ENCODE measurements at regions not wholly inside any gene's neighbourhood (a gene's known extent, or its start where the extent isn't known, plus 50 kb on each side); places are given as distances from the start of the nearest gene placed in this dataset.
A peak's percentile ranks its signal among the peaks of the same experiment; 100 is the strongest.

DNA sequence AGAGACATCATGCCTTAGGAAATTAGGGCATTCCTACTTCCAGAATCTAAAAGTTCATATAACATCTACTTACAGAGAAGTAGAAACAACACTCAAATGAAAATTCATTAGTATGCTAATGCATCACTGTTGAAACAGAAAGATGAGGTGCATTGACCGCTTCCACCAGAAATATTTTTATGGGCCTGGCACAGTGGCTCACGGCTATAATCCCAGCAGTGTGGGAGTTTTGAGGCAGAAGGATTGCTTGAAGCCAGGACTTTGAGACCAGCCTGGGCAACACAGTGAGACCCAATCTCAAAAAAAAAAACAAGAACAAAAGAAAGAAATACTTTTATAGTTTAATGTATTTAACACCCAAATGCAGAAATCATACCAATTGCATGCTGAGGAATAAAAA is 220.9 kb downstream of the SKIDA1 start:
- no peak for TF ChIP-seq CTCF (IDR thresholded peaks at IDR 0.05; ENCODE audit: control extremely low read depth, extremely low read depth)
- no peaks in the 10 kb centered on the region for H3K27me3 ChIP-seq (ENCODE audit: control insufficient read depth in 3 of 3, insufficient read depth in 3 of 3, low read length in 2 of 3)
- H3K9ac ChIP-seq (ENCODE audit: insufficient read depth in 1 of 2, low read length in 2 of 2) = no peak overlapping the region
- ATAC-seq (ENCODE audit: insufficient read depth, low FRiP score) (no peak), DNase-seq (no peak)
- 96 to 97% methylated on average over 2 of the region's 2 CpGs for WGBS, 2 donors
- no peak overlapping the region for H3K4me3 ChIP-seq
- H3K36me3 ChIP-seq (ENCODE audit: control insufficient read depth in 4 of 4, insufficient read depth in 4 of 4, low read length in 4 of 4) = no peaks in the 10 kb centered on the region
- no peaks in the 10 kb centered on the region for H3K9me3 ChIP-seq (ENCODE audit: control insufficient read depth in 4 of 4, insufficient read depth in 3 of 4, low read length in 3 of 4)
- H3K27ac ChIP-seq (ENCODE audit: low read depth in 1 of 2, low read length in 1 of 2) = no peak overlapping the region
- H3K4me1 ChIP-seq (ENCODE audit: control insufficient read depth in 5 of 5, insufficient read depth in 5 of 5, low read length in 5 of 5) = no peaks in the 10 kb centered on the region

DNA sequence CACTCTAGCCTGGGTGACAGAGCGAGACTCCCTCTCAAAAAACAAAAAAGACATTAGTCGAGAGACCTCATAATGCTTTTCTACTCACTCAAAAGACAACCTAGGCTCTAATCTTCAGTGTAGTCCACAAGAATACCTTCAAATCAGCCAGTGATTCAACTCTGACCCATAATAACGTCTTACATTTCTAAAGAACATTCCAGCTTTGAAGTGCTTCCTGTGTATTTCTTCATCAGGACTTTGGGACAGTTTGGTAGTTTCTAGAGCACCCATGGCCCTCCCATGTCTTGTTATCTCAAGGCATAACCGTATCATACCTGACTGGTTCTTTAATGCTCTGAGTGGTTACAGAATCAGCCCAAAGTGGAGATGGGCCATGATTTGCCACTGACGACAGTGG is 221.3 kb downstream of the SKIDA1 start:
- peak in 1 of 3 donors; percentile 33 for DNase-seq

DNA sequence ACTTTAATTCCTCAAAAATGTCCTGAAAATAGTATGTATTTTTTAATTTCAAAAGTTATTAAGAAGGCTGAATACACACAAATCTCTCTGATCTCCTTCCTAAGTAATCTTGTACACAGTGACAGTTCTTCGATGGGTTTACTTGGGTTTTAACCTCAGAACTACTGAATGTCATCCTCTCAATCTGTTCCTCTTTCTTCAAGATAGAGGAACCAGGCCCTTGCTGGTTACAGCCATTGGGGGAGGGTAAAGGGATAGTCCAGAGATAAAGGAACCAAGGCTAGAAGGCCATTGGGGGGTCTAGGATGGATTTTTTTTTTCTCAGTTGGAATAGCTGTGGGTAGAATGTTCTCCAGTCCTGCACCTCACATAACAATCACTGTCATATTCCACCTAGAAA is 224.9 kb downstream of the SKIDA1 start:
- ATAC-seq (ENCODE audit: insufficient read depth, low FRiP score) (no peak), DNase-seq (no peak)
- WGBS, 2 donors = 21 to 54% methylated on average over 1 of the region's 1 CpG
- TF ChIP-seq CTCF (IDR thresholded peaks at IDR 0.05; ENCODE audit: control extremely low read depth, extremely low read depth) = no peak
- Histone ChIP-seq H3K9ac (ENCODE audit: insufficient read depth in 1 of 2, low read length in 2 of 2) (no peak overlapping the region), H3K27ac (ENCODE audit: low read depth in 1 of 2, low read length in 1 of 2) (no peak overlapping the region), H3K4me1 (ENCODE audit: control insufficient read depth in 5 of 5, insufficient read depth in 5 of 5, low read length in 5 of 5) (no peaks in the 10 kb centered on the region), H3K27me3 (ENCODE audit: control insufficient read depth in 3 of 3, insufficient read depth in 3 of 3, low read length in 2 of 3) (no peaks in the 10 kb centered on the region), H3K4me3 (no peak overlapping the region), H3K36me3 (ENCODE audit: control insufficient read depth in 4 of 4, insufficient read depth in 4 of 4, low read length in 4 of 4) (no peaks in the 10 kb centered on the region), H3K9me3 (ENCODE audit: control insufficient read depth in 4 of 4, insufficient read depth in 3 of 4, low read length in 3 of 4) (no peaks in the 10 kb centered on the region)

More for the DNA sequence above, 221.3 kb downstream of the SKIDA1 start:
- Histone ChIP-seq H3K27ac (ENCODE audit: low read depth in 1 of 2, low read length in 1 of 2) (no peak overlapping the region), H3K4me1 (ENCODE audit: control insufficient read depth in 5 of 5, insufficient read depth in 5 of 5, low read length in 5 of 5) (no peaks in the 10 kb centered on the region), H3K9me3 (ENCODE audit: control insufficient read depth in 4 of 4, insufficient read depth in 3 of 4, low read length in 3 of 4) (no peaks in the 10 kb centered on the region), H3K9ac (ENCODE audit: insufficient read depth in 1 of 2, low read length in 2 of 2) (no peak overlapping the region), H3K4me3 (no peak overlapping the region), H3K36me3 (ENCODE audit: control insufficient read depth in 4 of 4, insufficient read depth in 4 of 4, low read length in 4 of 4) (no peaks in the 10 kb centered on the region), H3K27me3 (ENCODE audit: control insufficient read depth in 3 of 3, insufficient read depth in 3 of 3, low read length in 2 of 3) (no peaks in the 10 kb centered on the region)
- 65 to 83% methylated on average over 5 of the region's 5 CpGs for WGBS, 2 donors
- TF ChIP-seq CTCF (IDR thresholded peaks at IDR 0.05; ENCODE audit: control extremely low read depth, extremely low read depth) = no peak
- ATAC-seq (ENCODE audit: insufficient read depth, low FRiP score) = peak; percentile 51

- no peak for TF ChIP-seq CTCF (IDR thresholded peaks at IDR 0.05; ENCODE audit: control extremely low read depth, extremely low read depth)
- no peaks in the 10 kb centered on the region for H3K36me3 ChIP-seq (ENCODE audit: control insufficient read depth in 4 of 4, insufficient read depth in 4 of 4, low read length in 4 of 4)
- WGBS, 2 donors = 92 to 95% methylated on average over 7 of the region's 7 CpGs
These were observed 226.2 kb downstream of the SKIDA1 start for GRCh38 chr10:21299330-21299729.

More at GRCh38 chr10:21299330-21299729, 226.2 kb downstream of the SKIDA1 start:
- Histone ChIP-seq H3K9ac (ENCODE audit: insufficient read depth in 1 of 2, low read length in 2 of 2) (no peak overlapping the region), H3K27ac (ENCODE audit: low read depth in 1 of 2, low read length in 1 of 2) (no peak overlapping the region), H3K9me3 (ENCODE audit: control insufficient read depth in 4 of 4, insufficient read depth in 3 of 4, low read length in 3 of 4) (no peaks in the 10 kb centered on the region), H3K4me1 (ENCODE audit: control insufficient read depth in 5 of 5, insufficient read depth in 5 of 5, low read length in 5 of 5) (no peaks in the 10 kb centered on the region), H3K27me3 (ENCODE audit: control insufficient read depth in 3 of 3, insufficient read depth in 3 of 3, low read length in 2 of 3) (no peaks in the 10 kb centered on the region), H3K4me3 (no peak overlapping the region)
- ATAC-seq (ENCODE audit: insufficient read depth, low FRiP score) (no peak), DNase-seq (no peak)

Measured in lung (tissue), 11 donors.